GM12878 (cell line): ENCODE measurements at regions not wholly inside any gene's neighbourhood (a gene's known extent, or its start where the extent isn't known, plus 50 kb on each side); places are given as distances from the start of the nearest gene placed in this dataset.

Experiments
- ATAC-seq: fragments of 200-7000 bp; cut with Tn5 transposase; 3 replicates; pipeline ENCODE4 v1.9.1; 2020; ENCODE audit warnings: mild to moderate bottlenecking, moderate library complexity
- BruUV-seq: library from RNA; stranded (reverse); fragments of 400-500 nt; replicated peaks from 2 replicates; lab custom pipeline; 2021; lab: Mats Ljungman, UMichigan
- CTCF ChIA-PET: fragments of 300-600 bp; sonication (Branson Sonifier 250); formaldehyde crosslinking; extraction: SDS; loops from one replicate; lab custom pipeline; 2021; ENCODE audit warnings: inconsistent platforms; lab: Yijun Ruan, JAX
- POLR2A ChIA-PET: fragments of 350-600 bp; formaldehyde crosslinking; extraction: SDS; loops from one replicate; lab custom pipeline; 2021; ENCODE audit warnings: inconsistent platforms; lab: Charles Lee
- RAD21 ChIA-PET: fragments of 300-600 bp; sonication (Branson Sonifier 250); formaldehyde crosslinking; loops from one replicate; lab custom pipeline; 2023; ENCODE audit warnings: antibody characterized with exemption; ENCODE audit not compliant: unreplicated experiment; lab: Charles Lee
- SMC1A ChIA-PET: fragments of 300-600 bp; sonication (Branson Sonifier 250); formaldehyde crosslinking; loops from one replicate; lab custom pipeline; 2023; ENCODE audit not compliant: unreplicated experiment, uncharacterized antibody; lab: Charles Lee
- DNase-seq: peaks from one replicate; pipeline ENCODE4 v3.0.0-alpha.2; 2011; ENCODE audit warnings: low read depth, low spot score
- FAIRE-seq: peaks from 3 replicates; lab custom pipeline; 2011; peaks lifted over from hg19 to GRCh38; lab: Jason Lieb, UNC
- H2AFZ ChIP-seq: 2 replicates; pipeline ENCODE4 v1.6.0; 2011; ENCODE audit warnings: low read depth, low read length, control low read depth; ENCODE audit not compliant: control insufficient read depth
- H3K27ac ChIP-seq: 2 replicates; pipeline ENCODE4 v1.5.1; 2011; ENCODE audit warnings: control low read depth; ENCODE audit not compliant: control insufficient read depth, insufficient read depth
- H3K27me3 ChIP-seq, 2 experiments: replicated peaks in 1 of 2; 2 replicates each; pipeline versions ENCODE4 v1.6.0 to v1.6.1; 2011; ENCODE audit warnings: low read length in 1 of 2; ENCODE audit not compliant: control insufficient read depth in 2 of 2, insufficient read depth in 2 of 2
- H3K36me3 ChIP-seq, 2 experiments: 2 replicates each; pipeline ENCODE4 v1.5.1; 2011; ENCODE audit warnings: low read length in 1 of 2; ENCODE audit not compliant: control insufficient read depth in 2 of 2, insufficient read depth in 2 of 2
- H3K4me1 ChIP-seq: 2 replicates; pipeline ENCODE4 v1.6.1; 2011; ENCODE audit warnings: mild to moderate bottlenecking, low read length, moderate library complexity, mixed read lengths; ENCODE audit not compliant: control insufficient read depth, insufficient read depth
- H3K4me2 ChIP-seq: 2 replicates; pipeline ENCODE4 v1.6.0; 2011; ENCODE audit warnings: control low read depth; ENCODE audit not compliant: control insufficient read depth, insufficient read depth
- H3K4me3 ChIP-seq: fragments of 200-600 bp; sonication (generic); 2 replicates; pipeline ENCODE4 v1.5.1; 2016
- H3K79me2 ChIP-seq: 2 replicates; pipeline ENCODE4 v1.6.0; 2011; ENCODE audit warnings: low read length; ENCODE audit not compliant: control insufficient read depth, insufficient read depth
- H3K9ac ChIP-seq: 2 replicates; pipeline ENCODE4 v1.8.0; 2011; ENCODE audit warnings: low read length, control low read depth, mixed read lengths; ENCODE audit not compliant: control insufficient read depth, insufficient read depth
- H3K9me3 ChIP-seq: replicated peaks from 3 replicates; pipeline ENCODE4 v1.5.1; 2011; ENCODE audit warnings: mild to moderate bottlenecking, low read length; ENCODE audit not compliant: control insufficient read depth, insufficient read depth
- H4K20me1 ChIP-seq: 2 replicates; pipeline ENCODE4 v1.6.0; 2011; ENCODE audit not compliant: control insufficient read depth, insufficient read depth
- BRCA1 ChIP-seq: IDR thresholded peaks from 2 replicates; pipeline ENCODE4 v1.6.1; 2011; ENCODE audit warnings: low read depth, low read length, improper control_type of control experiment
- SMAD5 ChIP-seq: IDR thresholded peaks from 2 replicates; pipeline ENCODE4 v1.6.1; 2016; ENCODE audit warnings: antibody characterized with exemption, low read depth
- ZNF622 ChIP-seq: fragments of 450-650 bp; IDR thresholded peaks from 2 replicates; pipeline ENCODE4 v1.6.1; 2017; ENCODE audit warnings: mild to moderate bottlenecking, inconsistent platforms
- WGBS: methylation state at CpG from one replicate; pipeline ENCODE4 v1.1.6; 2016; ENCODE audit warnings: low lambda C conversion rate; ENCODE audit not compliant: insufficient replicate concordance, insufficient coverage; ENCODE audit errors: missing lambda C conversion rate; 5-methylcytosine and 5-hydroxymethylcytosine counted together
- in situ Hi-C: fragments of 300-500 bp; cut with MboI; formaldehyde crosslinking; loops from 9 replicates; pipeline ENCODE4 v1.14.3; 2018; ENCODE audit warnings: mixed read lengths
- intact Hi-C: fragments of 100-400 bp; cut with micrococcal nuclease; formaldehyde crosslinking; loops from one replicate; pipeline ENCODE4 v1.14.2; 2022; ENCODE audit not compliant: unreplicated experiment
- TF ChIP-seq, protein P1 (sequence below): fragments of 450-650 bp; IDR thresholded peaks from 2 replicates; pipeline ENCODE4 v1.6.1; 2018; ENCODE audit warnings: mild to moderate bottlenecking, low read depth, moderate library complexity; ENCODE audit not compliant: partially characterized antibody

DNA sequence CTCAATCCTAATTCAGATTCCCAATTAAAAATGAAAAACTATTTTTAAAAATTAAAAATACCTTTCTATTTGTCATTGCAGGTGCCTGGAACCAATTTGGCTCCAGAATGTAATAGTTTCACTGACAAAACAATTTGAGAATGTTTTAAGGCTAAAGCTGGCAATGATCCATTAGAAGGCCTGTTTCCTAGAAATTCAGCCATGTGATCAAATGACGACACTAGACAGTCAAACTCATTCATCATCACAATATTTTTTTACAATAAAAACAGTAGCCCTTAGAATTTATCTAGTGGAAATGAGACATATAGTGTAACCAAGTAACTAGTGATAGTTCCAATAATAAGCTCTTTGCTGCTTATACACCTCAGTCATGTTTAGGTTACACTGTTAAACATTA is 75.4 kb upstream of the MAP3K1 start:
- WGBS: 66% methylated on average over 1 of the region's 1 CpG
- H3K27ac ChIP-seq: no peak overlapping the region
- no peak overlapping the region for H3K4me2 ChIP-seq
- peaks cover 10% of the 10 kb centered on the region for H3K4me1 ChIP-seq
- SMC1A ChIA-PET: interaction anchor here (1.2 kb wide), 1 partner anchor 8 kb away, joined by 3 read pairs; no protein-coding TSS in a partner anchor
- DNase-seq (no peak), FAIRE-seq (no peak), ATAC-seq (no peak)
- H3K27me3 ChIP-seq: no peaks in the 10 kb centered on the region
- POLR2A ChIA-PET: no interaction called here
- intact Hi-C loops: no loop called here
- CTCF ChIA-PET: no interaction called here
- no peak overlapping the region for H3K4me3 ChIP-seq
- no TSS peak for BruUV-seq
- RAD21 ChIA-PET: no interaction called here
- H3K36me3 ChIP-seq: no peaks in the 10 kb centered on the region
- no peaks in the 10 kb centered on the region for H3K79me2 ChIP-seq
- no peak overlapping the region for H3K9ac ChIP-seq
- in situ Hi-C loops: no loop called here
- H3K9me3 ChIP-seq: no peaks in the 10 kb centered on the region
- H4K20me1 ChIP-seq: no peaks in the 10 kb centered on the region
- no peak overlapping the region for H2AFZ ChIP-seq
- no peak for TF ChIP-seq SMAD5
- TF ChIP-seq, protein P1, sequence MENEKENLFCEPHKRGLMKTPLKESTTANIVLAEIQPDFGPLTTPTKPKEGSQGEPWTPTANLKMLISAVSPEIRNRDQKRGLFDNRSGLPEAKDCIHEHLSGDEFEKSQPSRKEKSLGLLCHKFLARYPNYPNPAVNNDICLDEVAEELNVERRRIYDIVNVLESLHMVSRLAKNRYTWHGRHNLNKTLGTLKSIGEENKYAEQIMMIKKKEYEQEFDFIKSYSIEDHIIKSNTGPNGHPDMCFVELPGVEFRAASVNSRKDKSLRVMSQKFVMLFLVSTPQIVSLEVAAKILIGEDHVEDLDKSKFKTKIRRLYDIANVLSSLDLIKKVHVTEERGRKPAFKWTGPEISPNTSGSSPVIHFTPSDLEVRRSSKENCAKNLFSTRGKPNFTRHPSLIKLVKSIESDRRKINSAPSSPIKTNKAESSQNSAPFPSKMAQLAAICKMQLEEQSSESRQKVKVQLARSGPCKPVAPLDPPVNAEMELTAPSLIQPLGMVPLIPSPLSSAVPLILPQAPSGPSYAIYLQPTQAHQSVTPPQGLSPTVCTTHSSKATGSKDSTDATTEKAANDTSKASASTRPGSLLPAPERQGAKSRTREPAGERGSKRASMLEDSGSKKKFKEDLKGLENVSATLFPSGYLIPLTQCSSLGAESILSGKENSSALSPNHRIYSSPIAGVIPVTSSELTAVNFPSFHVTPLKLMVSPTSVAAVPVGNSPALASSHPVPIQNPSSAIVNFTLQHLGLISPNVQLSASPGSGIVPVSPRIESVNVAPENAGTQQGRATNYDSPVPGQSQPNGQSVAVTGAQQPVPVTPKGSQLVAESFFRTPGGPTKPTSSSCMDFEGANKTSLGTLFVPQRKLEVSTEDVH: no peak
- no peak for TF ChIP-seq BRCA1
- no peak for TF ChIP-seq ZNF622
- TF ChIP-seq, all 136 proteins: peak for 0
